Left ventricle myocardium inferior (tissue), 1 donor: ENCODE measurements at regions not wholly inside any gene's neighbourhood (a gene's known extent, or its start where the extent isn't known, plus 50 kb on each side); places are given as distances from the start of the nearest gene placed in this dataset.

Source experiments
- DNase-seq: peaks from one replicate; pipeline ENCODE4 v3.0.0-alpha.2; 2020
- H3K27ac ChIP-seq: fragments of 200-600 bp; replicated peaks from 2 replicates; pipeline ENCODE4 v1.8.0; 2021
- H3K27me3 ChIP-seq: fragments of 200-600 bp; 2 replicates; pipeline ENCODE4 v1.8.0; 2021; ENCODE audit warnings: low read depth
- H3K36me3 ChIP-seq: fragments of 200-600 bp; 2 replicates; pipeline ENCODE4 v1.8.0; 2021
- H3K4me1 ChIP-seq: fragments of 200-600 bp; 2 replicates; pipeline ENCODE4 v1.8.0; 2021
- H3K4me3 ChIP-seq: fragments of 200-600 bp; 2 replicates; pipeline ENCODE4 v1.8.0; 2021; ENCODE audit warnings: mild to moderate bottlenecking, moderate library complexity
- H3K9me3 ChIP-seq: fragments of 200-600 bp; replicated peaks from 2 replicates; pipeline ENCODE4 v1.8.0; 2021
- intact Hi-C: fragments of 100-400 bp; cut with micrococcal nuclease; formaldehyde crosslinking; loops from one replicate; pipeline ENCODE4 v1.11.0; 2022
- TF ChIP-seq, protein P1 (sequence below): fragments of 200-600 bp; IDR thresholded peaks from 2 replicates; pipeline ENCODE4 v1.8.0; 2021; ENCODE audit warnings: antibody characterized with exemption, mild to moderate bottlenecking, borderline replicate concordance
- donor health status: DM: no; HTN: yes; CAD: no; lungs with severe emphysema.

- Histone ChIP-seq H3K4me1 (peaks cover 97% of the 10 kb centered on the region), H3K27me3 (no peaks in the 10 kb centered on the region), H3K9me3 (no peaks in the 10 kb centered on the region), H3K4me3 (no peak overlapping the region), H3K27ac (peak overlapping the region; percentile 39), H3K36me3 (peaks cover 4% of the 10 kb centered on the region)
- intact Hi-C loops: no loop called here
- DNase-seq: no peak
- TF ChIP-seq, protein P1, sequence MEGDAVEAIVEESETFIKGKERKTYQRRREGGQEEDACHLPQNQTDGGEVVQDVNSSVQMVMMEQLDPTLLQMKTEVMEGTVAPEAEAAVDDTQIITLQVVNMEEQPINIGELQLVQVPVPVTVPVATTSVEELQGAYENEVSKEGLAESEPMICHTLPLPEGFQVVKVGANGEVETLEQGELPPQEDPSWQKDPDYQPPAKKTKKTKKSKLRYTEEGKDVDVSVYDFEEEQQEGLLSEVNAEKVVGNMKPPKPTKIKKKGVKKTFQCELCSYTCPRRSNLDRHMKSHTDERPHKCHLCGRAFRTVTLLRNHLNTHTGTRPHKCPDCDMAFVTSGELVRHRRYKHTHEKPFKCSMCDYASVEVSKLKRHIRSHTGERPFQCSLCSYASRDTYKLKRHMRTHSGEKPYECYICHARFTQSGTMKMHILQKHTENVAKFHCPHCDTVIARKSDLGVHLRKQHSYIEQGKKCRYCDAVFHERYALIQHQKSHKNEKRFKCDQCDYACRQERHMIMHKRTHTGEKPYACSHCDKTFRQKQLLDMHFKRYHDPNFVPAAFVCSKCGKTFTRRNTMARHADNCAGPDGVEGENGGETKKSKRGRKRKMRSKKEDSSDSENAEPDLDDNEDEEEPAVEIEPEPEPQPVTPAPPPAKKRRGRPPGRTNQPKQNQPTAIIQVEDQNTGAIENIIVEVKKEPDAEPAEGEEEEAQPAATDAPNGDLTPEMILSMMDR: no peak
These were observed 70.7 kb upstream of the MLIP start for GRCh38 chr6:54040545-54040944.

DNA sequence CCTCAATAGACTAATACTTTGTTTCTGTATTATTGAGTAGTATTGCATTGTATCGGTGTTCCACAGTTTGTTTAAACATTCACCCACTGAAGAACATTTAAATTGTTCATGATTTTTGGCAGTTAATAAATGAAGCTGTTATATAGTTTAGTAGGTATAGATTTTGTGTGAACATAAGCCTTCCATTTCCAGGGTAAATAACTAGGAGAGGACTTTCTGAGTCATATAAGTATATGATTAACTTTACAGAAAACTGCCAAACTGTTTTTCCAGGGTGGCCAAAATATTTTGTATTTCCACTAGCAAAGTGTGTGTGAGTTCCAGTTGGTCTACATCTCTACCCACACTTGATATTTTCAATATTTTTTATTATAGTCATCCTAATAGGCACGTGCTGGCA, 70.0 kb upstream of the MLIP start:
- Histone ChIP-seq H3K4me3 (no peak overlapping the region), H3K9me3 (no peaks in the 10 kb centered on the region), H3K4me1 (peaks cover 97% of the 10 kb centered on the region), H3K27me3 (no peaks in the 10 kb centered on the region), H3K27ac (no peak overlapping the region), H3K36me3 (peaks cover 4% of the 10 kb centered on the region)
- intact Hi-C loops: no loop called here
- no peak for DNase-seq
- TF ChIP-seq, protein P1: no peak

GRCh38 chr6:54043360-54043759, 67.9 kb upstream of the MLIP start:
- no peaks in the 10 kb centered on the region for H3K27me3 ChIP-seq
- H3K27ac ChIP-seq: peak overlapping the region; percentile 14
- intact Hi-C loops: no loop called here
- H3K9me3 ChIP-seq: no peaks in the 10 kb centered on the region
- peaks cover 97% of the 10 kb centered on the region for H3K4me1 ChIP-seq
- H3K36me3 ChIP-seq: peaks cover 4% of the 10 kb centered on the region
- no peak for DNase-seq
- TF ChIP-seq, protein P1: no peak
- H3K4me3 ChIP-seq: peak overlapping the region; percentile 17

DNA sequence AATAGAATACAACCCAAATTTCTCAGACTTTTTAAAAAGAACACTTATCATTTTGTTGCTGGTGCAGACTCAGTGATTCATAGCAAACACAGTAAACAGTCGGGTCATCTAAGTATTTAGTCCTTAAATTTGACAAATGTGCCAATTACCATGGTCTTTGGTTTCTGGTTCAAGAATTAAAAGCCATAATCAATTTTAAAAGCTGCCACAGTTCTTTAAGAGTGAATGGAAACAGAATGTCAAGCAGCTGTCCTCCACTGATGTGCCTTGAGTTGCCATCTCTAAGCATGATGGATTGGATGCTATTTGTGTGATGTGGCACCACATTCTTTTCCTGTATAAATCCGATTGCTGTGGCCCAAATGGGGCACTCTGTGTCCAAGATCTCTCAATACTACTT, 67.2 kb upstream of the MLIP start:
- intact Hi-C loops: no loop called here
- DNase-seq: no peak
- Histone ChIP-seq H3K4me3 (peak overlapping the region; percentile 17), H3K27me3 (no peaks in the 10 kb centered on the region), H3K4me1 (peaks cover 97% of the 10 kb centered on the region), H3K27ac (peak overlapping the region; percentile 14), H3K36me3 (peaks cover 4% of the 10 kb centered on the region), H3K9me3 (no peaks in the 10 kb centered on the region)
- TF ChIP-seq, protein P1: no peak

DNA sequence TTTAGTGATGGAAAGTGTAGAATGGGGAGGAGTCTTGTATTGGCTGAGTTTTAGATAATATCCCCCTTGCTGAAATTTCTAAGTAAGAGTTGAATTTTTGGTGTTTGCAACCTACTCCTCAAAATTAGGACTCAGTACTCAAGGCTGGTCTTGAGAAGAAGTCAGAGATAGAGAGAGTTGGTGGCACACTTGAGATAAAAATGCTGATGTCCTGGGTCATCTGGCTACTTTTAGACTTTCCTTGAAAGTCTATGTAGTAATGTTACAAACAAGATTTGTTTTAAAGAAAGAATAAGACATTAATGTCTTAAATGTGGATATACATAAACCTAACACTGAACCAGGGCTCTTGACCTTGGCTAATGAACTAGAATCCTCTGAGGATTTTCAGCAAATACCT, 62.5 kb upstream of the MLIP start:
- Histone ChIP-seq H3K4me1 (peaks cover 92% of the 10 kb centered on the region), H3K27me3 (no peaks in the 10 kb centered on the region), H3K27ac (peak overlapping the region; percentile 82), H3K4me3 (peak overlapping the region; percentile 38), H3K9me3 (no peaks in the 10 kb centered on the region), H3K36me3 (no peaks in the 10 kb centered on the region)
- no peak for DNase-seq
- TF ChIP-seq, protein P1: no peak
- intact Hi-C loops: no loop called here

GRCh38 chr6:54050750-54051149, 60.5 kb upstream of the MLIP start:
- H3K27ac ChIP-seq: peak overlapping the region; percentile 82
- no peaks in the 10 kb centered on the region for H3K9me3 ChIP-seq
- intact Hi-C loops: no loop called here
- H3K36me3 ChIP-seq: no peaks in the 10 kb centered on the region
- peak overlapping the region; percentile 38 for H3K4me3 ChIP-seq
- peaks cover 89% of the 10 kb centered on the region for H3K4me1 ChIP-seq
- no peak for DNase-seq
- TF ChIP-seq, protein P1: no peak
- H3K27me3 ChIP-seq: no peaks in the 10 kb centered on the region
